HG02970 (cell line): ENCODE measurements at regions not wholly inside any gene's neighbourhood (a gene's known extent, or its start where the extent isn't known, plus 50 kb on each side); places are given as distances from the start of the nearest gene placed in this dataset.
"Not testable (repeated sequence)": the region's sequence is repeated elsewhere in the genome, so short reads cannot be mapped to it uniquely, and the experiment has no call there.

Source experiments
- ATAC-seq: cut with Tn5 transposase; IDR thresholded peaks from one replicate; pipeline ENCODE4 v1.9.1; 2021; ENCODE audit warnings: mild to moderate bottlenecking, moderate library complexity, moderate number of reproducible peaks; ENCODE audit not compliant: unreplicated experiment, low FRiP score

GRCh38 chr14:100416921-100417860 is 94.1 kb downstream of the SLC25A47 start:
- no peak for ATAC-seq

- ATAC-seq, result no peak
Observed at GRCh38 chr14:100419856-100420255, 96.7 kb downstream of the SLC25A47 start.

- no peak for ATAC-seq
Observed at GRCh38 chr14:100421756-100422470, 98.8 kb downstream of the SLC25A47 start.

- ATAC-seq, result no peak
Observed at GRCh38 chr14:100422556-100423316, 99.6 kb downstream of the SLC25A47 start.

GRCh38 chr14:100423317-100424010 is 100.3 kb downstream of the SLC25A47 start:
- ATAC-seq, result no peak

- ATAC-seq, result no peak
Observed at GRCh38 chr14:100424504-100425428, 101.6 kb downstream of the SLC25A47 start.

GRCh38 chr14:100425429-100425827 is 102.3 kb downstream of the SLC25A47 start:
- no peak for ATAC-seq

GRCh38 chr14:100426314-100426713 is 103.2 kb downstream of the SLC25A47 start:
- ATAC-seq, result no peak

GRCh38 chr14:100427166-100427565 is 104.0 kb downstream of the SLC25A47 start:
- no peak for ATAC-seq

GRCh38 chr14:100428727-100429126 is 105.6 kb downstream of the SLC25A47 start:
- ATAC-seq, result no peak

GRCh38 chr14:100429537-100429936 is 106.4 kb downstream of the SLC25A47 start:
- ATAC-seq, result no peak

- ATAC-seq, result no peak
Observed at GRCh38 chr14:100430571-100430970, 107.4 kb downstream of the SLC25A47 start.

GRCh38 chr14:100431461-100431860 is 108.3 kb downstream of the SLC25A47 start:
- not testable (repeated sequence) for ATAC-seq

GRCh38 chr14:100432652-100433427 is 109.7 kb downstream of the SLC25A47 start:
- no peak for ATAC-seq

- ATAC-seq, result no peak
Observed at GRCh38 chr14:100433428-100433814, 110.3 kb downstream of the SLC25A47 start.

- ATAC-seq, result no peak
Observed at GRCh38 chr14:100434033-100434601, 111.0 kb downstream of the SLC25A47 start.

- no peak for ATAC-seq
Observed at GRCh38 chr14:100434911-100435438, 111.8 kb downstream of the SLC25A47 start.

- ATAC-seq, result no peak
Observed at GRCh38 chr14:100435459-100435858, 112.3 kb downstream of the SLC25A47 start.
